GM18517 (cell line): ENCODE measurements at regions not wholly inside any gene's neighbourhood (a gene's known extent, or its start where the extent isn't known, plus 50 kb on each side); places are given as distances from the start of the nearest gene placed in this dataset.
A peak's percentile ranks its signal among the peaks of the same experiment; 100 is the strongest.

ENCODE experiments used
- ATAC-seq: cut with Tn5 transposase; IDR thresholded peaks from one replicate; pipeline ENCODE4 v1.9.1; 2021; ENCODE audit warnings: mild to moderate bottlenecking, moderate library complexity; ENCODE audit not compliant: unreplicated experiment

- no peak for ATAC-seq
Observed at GRCh38 chr21:31566611-31567010, 92.9 kb upstream of the SOD1 start.

DNA sequence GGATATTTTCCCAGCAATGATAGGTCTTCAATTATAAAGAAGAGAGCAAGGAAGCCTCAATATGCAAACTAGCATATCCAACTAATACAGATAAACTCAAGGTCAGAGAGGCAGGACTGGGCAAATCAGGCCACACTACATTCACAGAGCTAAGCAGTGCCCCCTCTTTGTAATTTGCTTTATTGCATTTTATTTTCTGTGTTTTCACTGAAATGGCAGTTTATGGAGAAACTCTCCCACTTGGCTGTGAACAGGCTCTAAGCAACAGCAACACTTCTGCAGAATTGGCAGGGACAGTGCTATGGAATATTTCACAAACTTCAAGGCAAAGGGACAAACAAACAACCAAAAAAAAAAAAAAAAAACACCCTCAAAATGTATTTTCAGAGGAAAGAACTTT is 93.4 kb upstream of the SOD1 start:
- no peak for ATAC-seq

GRCh38 chr21:31564439-31564838 is 95.1 kb upstream of the SOD1 start:
- no peak for ATAC-seq

- no peak for ATAC-seq
Observed at GRCh38 chr21:31560479-31560878, 99.0 kb upstream of the SOD1 start.

DNA sequence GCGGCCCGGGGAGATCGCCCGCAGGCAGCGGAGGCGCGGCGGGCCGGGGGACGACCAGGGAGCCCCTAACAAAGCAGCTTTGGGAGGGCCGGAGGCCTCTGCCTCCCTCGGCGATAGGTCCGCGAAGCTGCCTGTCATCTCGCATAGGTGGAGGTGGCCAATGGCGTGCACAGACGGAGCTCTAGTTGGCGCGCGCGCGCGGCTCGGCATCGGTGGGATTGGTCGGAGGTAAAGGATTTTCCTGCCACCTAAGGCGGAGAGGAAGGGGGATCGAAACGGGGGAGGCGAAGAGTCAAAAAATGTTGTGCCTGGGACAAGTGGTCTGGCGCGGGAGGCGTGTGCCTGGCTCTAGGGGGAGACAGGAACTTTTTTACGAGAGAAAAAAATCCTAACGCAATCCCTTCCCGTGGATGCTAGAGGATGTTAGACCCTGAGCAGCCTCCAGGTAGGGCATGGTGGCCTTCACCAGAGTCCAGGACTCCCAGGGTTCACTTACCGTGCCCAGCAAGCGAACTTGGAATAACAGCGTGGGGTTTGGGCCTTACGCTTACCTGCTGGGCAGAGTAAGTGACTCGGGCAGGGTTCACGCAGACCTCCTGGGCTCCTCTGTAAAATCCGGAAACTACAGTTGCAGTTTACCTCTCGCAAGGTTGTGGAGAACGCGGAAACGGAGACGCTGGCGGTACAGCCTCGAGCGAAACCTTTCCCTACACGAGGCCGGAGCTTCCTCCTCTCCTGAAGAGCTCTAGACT is 99.9 kb upstream of the SOD1 start:
- ATAC-seq, result peak; percentile 88

DNA sequence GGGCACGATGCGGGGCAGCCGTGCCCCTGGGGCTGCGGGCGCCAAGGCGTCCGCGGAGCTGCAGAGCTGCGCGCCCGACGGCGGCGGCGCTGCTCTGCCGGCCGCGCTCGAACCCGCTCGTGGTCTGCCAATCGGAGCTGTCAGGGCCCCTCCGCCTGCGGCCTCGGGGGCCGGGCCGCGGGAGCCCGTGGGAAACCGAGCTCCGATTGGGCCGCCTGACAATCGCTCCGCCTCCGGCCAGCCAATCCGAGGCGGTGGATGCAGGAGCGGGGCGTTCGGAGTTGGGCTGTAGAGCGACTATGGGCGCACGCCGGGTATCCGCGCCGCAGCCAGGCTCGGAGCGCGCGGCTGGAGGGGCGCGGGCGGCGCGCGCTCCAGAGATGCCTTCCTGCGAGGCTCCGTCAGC is 100.5 kb upstream of the SOD1 start:
- peak; percentile 89 for ATAC-seq

- ATAC-seq, result peak; percentile 14
Observed at GRCh38 chr21:31558189-31558961, 101.1 kb upstream of the SOD1 start.

DNA sequence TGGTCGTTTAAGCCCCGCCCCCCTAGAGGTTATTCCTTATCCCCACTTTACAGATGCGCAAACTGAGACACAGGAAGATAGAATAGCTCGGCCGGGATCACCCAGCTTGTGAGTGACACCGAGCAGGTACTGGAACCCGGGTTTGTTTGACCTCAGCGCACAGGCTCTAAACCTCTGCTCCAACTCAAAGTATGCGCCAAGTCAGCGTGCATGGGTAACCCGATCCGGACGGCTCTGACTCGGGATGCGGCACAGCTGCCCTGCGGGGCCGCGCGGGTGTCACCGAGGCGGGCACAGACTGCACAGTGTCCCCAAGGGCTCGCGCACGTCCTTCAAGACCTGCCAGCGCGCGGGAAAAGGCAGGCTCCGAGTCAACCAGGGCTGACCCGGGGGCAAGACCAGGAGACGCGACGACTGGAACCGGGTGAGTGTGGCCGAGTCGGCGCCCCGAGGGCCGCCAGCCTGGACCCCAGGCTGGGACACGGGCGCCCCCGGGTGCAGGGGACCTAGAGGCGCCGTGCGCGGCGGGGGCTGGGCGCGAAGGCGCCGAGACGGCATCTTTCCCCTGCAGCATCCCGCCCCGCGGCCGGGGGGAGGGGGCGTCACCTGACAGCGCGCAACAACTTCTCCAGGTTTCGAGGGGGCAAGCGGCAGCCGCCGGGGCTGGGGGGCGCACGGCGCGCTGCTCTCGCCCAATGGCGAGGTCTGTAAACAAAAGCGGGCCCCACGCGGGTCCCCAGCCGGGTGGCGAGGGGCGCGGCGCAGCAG is 101.9 kb upstream of the SOD1 start:
- ATAC-seq, result no peak

DNA sequence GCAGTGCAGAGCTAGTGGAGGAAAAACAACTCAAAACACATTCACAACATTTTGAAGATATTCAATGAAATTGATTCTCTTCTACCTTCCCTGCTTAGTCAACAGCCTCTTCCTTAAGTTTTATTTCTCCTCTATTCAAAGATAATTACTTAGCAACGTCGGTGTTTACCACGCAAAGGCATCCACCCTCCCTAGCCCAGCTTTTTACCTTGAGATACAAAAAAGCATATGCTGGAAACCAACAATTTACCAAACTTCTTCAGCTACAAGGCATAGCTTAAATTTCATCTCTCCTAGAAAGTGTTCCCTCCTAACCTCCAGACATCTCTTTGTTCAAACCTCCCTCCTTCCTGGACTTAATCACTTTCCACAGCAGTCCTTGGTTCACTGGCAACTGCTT is 102.8 kb upstream of the SOD1 start:
- no peak for ATAC-seq

GRCh38 chr21:31555741-31556191 is 103.7 kb upstream of the SOD1 start:
- ATAC-seq, result no peak

- peak; percentile 63 for ATAC-seq
Observed at GRCh38 chr21:31554511-31555022, 104.9 kb upstream of the SOD1 start.

DNA sequence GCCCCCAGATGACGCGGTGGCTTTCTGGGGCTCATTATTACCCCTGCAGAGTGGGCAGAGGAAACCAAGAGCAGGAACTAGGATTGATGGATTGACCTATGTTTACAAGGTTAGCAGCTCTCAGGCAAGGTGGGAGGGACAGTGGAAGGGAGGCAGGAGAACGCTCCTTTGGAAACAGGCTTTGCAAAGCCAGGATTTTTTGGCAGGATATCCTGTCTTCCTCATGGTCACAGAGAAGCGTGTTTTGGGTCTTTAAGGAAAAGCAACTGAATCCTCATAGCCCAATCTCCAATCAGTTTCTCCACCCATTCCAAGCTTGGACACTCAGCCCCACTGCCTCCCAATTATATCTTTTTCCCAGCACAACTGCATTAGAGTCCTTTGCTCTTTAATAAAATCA is 105.6 kb upstream of the SOD1 start:
- no peak for ATAC-seq

- ATAC-seq, result no peak
Observed at GRCh38 chr21:31553461-31553860, 106.0 kb upstream of the SOD1 start.

DNA sequence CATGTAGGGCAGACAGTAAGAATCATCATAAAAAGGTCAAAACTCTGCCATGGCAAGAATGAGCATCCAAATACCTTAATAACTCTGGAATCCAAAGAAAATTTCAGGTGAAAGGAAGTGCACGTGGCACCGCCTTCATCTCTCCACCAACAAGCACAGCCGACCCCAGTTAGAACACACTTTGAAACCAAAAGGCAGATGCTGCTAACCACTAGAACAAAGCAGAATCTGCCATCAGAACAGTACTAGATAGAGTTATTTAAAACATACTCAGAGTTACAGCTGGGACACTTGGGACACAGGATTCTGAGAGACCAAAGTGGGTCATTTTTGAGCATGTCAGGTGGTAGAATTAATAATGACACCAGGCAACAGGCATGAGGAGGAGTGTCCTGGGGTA is 106.7 kb upstream of the SOD1 start:
- peak; percentile 62 for ATAC-seq

- ATAC-seq, result no peak
Observed at GRCh38 chr21:31550070-31550469, 109.4 kb upstream of the SOD1 start.

DNA sequence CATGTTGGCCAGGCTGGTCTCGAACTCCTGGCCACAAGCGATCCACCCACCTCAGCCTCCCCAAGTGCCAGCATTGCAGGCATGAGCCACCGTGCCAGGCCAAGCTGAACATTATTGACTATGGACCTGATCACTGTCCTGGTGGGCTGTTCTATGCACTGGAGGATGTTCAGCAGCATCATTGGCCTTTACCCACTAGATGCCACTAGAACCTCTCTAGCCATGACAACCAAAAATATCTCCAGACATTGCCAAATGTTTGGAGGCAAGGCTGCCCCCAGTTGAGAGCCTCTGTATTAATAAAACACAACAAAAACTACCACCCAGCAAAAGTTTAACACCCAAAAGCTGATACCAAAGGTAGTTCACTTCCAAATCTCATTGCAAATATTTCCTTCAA is 110.8 kb upstream of the SOD1 start:
- ATAC-seq, result no peak

DNA sequence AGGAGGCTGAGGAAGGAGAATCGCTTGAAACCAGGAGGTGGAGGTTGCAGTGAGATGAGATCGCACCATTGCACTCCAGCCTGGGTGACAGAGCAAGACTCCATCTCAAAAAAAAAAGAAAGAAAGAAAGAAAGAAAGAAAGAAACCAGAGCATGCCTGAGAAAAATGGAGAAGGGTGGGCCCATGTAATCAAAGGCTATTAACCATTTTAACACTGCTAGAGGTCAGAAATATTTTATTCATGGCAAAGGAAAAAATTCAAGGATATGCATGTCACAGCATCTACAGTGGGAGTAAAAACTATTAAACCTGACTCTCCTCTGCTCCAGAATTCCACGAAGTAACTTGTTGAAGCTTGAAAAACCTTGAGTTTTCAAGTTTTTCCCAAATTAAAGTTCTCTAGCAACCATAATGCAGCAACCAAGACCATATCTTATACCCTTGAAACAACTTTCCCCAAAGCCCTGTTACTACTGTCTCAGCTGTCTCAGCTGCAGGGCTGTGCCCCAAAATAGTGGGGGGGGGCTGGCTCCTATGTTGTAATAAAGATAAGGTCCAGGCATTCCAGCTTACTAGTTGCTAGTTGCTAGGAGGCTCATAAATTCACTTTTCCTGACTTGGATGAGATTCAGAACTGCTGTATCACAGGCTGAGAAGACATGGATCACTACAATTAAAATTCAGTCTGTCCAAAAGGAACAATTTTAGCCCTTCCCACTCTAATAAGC is 112.9 kb upstream of the SOD1 start:
- no peak for ATAC-seq

DNA sequence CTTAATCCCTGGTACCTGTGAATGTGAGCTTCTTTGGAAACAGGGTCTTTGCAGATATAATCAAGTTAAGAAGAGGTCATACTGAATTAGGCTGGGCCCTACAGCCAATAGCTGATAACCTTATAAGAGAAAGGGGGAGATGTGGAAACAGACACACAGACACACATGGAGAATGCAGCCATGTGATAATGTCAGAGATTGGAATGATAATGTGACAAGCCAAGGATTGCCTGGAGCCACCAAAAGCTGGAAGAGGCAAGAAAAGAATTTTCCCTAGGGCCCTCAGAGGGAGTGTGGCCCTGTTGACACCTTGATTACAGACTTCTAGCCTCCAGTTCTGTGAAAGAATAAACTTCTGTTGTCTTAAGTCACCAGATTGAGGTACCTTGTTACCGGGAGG is 114.5 kb upstream of the SOD1 start:
- no peak for ATAC-seq

DNA sequence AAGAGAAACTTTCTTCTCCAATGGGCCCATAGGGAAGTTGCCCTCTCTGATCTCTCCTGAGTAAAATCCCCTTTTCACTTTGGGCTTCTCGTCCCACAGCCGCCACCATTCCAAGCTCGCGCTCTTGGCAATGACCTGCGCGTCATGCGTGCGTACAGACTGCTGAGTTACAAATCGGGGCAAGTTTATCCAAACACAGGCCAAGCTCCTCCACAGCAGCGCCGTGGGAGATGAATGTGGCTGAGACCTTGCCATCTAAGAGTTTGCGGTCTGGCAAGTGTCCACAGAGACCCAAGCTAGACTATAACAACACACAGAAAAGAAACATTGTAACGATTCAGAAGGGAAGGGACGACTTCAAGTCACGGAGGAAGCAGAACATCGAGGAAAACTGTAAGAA is 116.3 kb upstream of the SOD1 start:
- ATAC-seq, result no peak

- no peak for ATAC-seq
Observed at GRCh38 chr21:31538816-31539215, 120.7 kb upstream of the SOD1 start.
